Right atrium auricular region (tissue), 2 donors: ENCODE measurements at regions not wholly inside any gene's neighbourhood (a gene's known extent, or its start where the extent isn't known, plus 50 kb on each side); places are given as distances from the start of the nearest gene placed in this dataset.

ENCODE experiments used
- DNase-seq: peaks from one replicate; pipeline ENCODE4 v3.0.0-alpha.2; 2019; ENCODE audit warnings: low spot score
- H3K27ac ChIP-seq, 2 donors: fragments of 200-600 bp; sonication (generic); 1 replicate in 1 of 2; 2 replicates in 1 of 2; pipeline ENCODE4 v1.5.1; 2016 to 2019
- H3K27me3 ChIP-seq, 2 donors: fragments of 200-600 bp; sonication (generic); one replicate each; pipeline versions ENCODE4 v1.5.1 to v1.6.0; 2017 to 2019
- H3K36me3 ChIP-seq: fragments of 200-600 bp; sonication (generic); one replicate; pipeline ENCODE4 v1.5.1; 2016
- H3K4me1 ChIP-seq, 2 donors: fragments of 200-600 bp; sonication (generic); one replicate each; pipeline versions ENCODE4 v1.5.1 to v1.6.0; 2017 to 2019
- H3K4me3 ChIP-seq, 2 donors: fragments of 200-600 bp; sonication (generic); 1 replicate in 1 of 2; 2 replicates in 1 of 2; pipeline ENCODE4 v1.5.1; 2017 to 2019; ENCODE audit warnings: mild to moderate bottlenecking in 1 of 2, moderate library complexity in 1 of 2
- H3K9me3 ChIP-seq, 2 donors: fragments of 200-600 bp; sonication (generic); one replicate each; pipeline ENCODE4 v1.5.1; 2019
- CTCF ChIP-seq, 2 donors: fragments of 200-600 bp; sonication (generic); IDR thresholded peaks; one replicate each; pipeline ENCODE4 v1.5.1; 2019; ENCODE audit warnings: antibody characterized with exemption in 2 of 2

- Histone ChIP-seq H3K4me3 (no peak overlapping the region), H3K27me3 (no peaks in the 10 kb centered on the region), H3K36me3 (no peaks in the 10 kb centered on the region), H3K27ac (no peak overlapping the region), H3K4me1 (no peaks in the 10 kb centered on the region), H3K9me3 (no peaks in the 10 kb centered on the region)
- DNase-seq, result no peak
- no peak for TF ChIP-seq CTCF (IDR thresholded peaks at IDR 0.05)
Measured at GRCh38 chr7:13563257-13563656, 426.2 kb downstream of the ETV1 start.

GRCh38 chr7:13563680-13564079, 425.8 kb downstream of the ETV1 start:
- DNase-seq, result no peak
- H3K27ac ChIP-seq, result no peak overlapping the region
- H3K4me1 ChIP-seq, result no peaks in the 10 kb centered on the region
- no peaks in the 10 kb centered on the region for H3K9me3 ChIP-seq
- no peaks in the 10 kb centered on the region for H3K27me3 ChIP-seq
- no peak overlapping the region for H3K4me3 ChIP-seq
- no peaks in the 10 kb centered on the region for H3K36me3 ChIP-seq
- TF ChIP-seq CTCF (IDR thresholded peaks at IDR 0.05), result no peak

GRCh38 chr7:13577566-13578145, 411.8 kb downstream of the ETV1 start:
- TF ChIP-seq CTCF (IDR thresholded peaks at IDR 0.05), result no peak
- Histone ChIP-seq H3K36me3 (no peaks in the 10 kb centered on the region), H3K9me3 (no peaks in the 10 kb centered on the region), H3K4me3 (no peak overlapping the region), H3K27me3 (no peaks in the 10 kb centered on the region), H3K27ac (no peak overlapping the region), H3K4me1 (no peaks in the 10 kb centered on the region)
- DNase-seq, result no peak

GRCh38 chr7:13578294-13578693, 411.2 kb downstream of the ETV1 start:
- Histone ChIP-seq H3K27me3 (no peaks in the 10 kb centered on the region), H3K36me3 (no peaks in the 10 kb centered on the region), H3K27ac (no peak overlapping the region), H3K9me3 (no peaks in the 10 kb centered on the region), H3K4me3 (no peak overlapping the region), H3K4me1 (no peaks in the 10 kb centered on the region)
- no peak for DNase-seq
- no peak for TF ChIP-seq CTCF (IDR thresholded peaks at IDR 0.05)

GRCh38 chr7:13581097-13581496, 408.4 kb downstream of the ETV1 start:
- DNase-seq, result no peak
- H3K27me3 ChIP-seq, result no peaks in the 10 kb centered on the region
- H3K4me3 ChIP-seq, result no peak overlapping the region
- H3K9me3 ChIP-seq, result peaks cover 0 to 1% of the 10 kb centered on the region in 2 donors
- no peaks in the 10 kb centered on the region for H3K36me3 ChIP-seq
- no peak for TF ChIP-seq CTCF (IDR thresholded peaks at IDR 0.05)
- no peaks in the 10 kb centered on the region for H3K4me1 ChIP-seq
- no peak overlapping the region for H3K27ac ChIP-seq

GRCh38 chr7:13593854-13594253, 395.6 kb downstream of the ETV1 start:
- Histone ChIP-seq H3K4me1 (no peaks in the 10 kb centered on the region), H3K27ac (no peak overlapping the region), H3K4me3 (no peak overlapping the region), H3K36me3 (no peaks in the 10 kb centered on the region), H3K27me3 (no peaks in the 10 kb centered on the region), H3K9me3 (no peaks in the 10 kb centered on the region)
- no peak for DNase-seq
- TF ChIP-seq CTCF (IDR thresholded peaks at IDR 0.05), result no peak
